Esophagus muscularis mucosa (tissue), 4 donors: ENCODE measurements at regions not wholly inside any gene's neighbourhood (a gene's known extent, or its start where the extent isn't known, plus 50 kb on each side); places are given as distances from the start of the nearest gene placed in this dataset.

Experiments used
- CTCF ChIP-seq, 3 experiments: fragments of 200-600 bp in 2 of 3; fragments of 450-650 bp in 1 of 3; sonication (generic) in 2 of 3; IDR thresholded peaks; one replicate each; pipeline ENCODE4 v1.5.1; 2017 to 2019; ENCODE audit warnings: antibody characterized with exemption in 3 of 3, mild to moderate bottlenecking in 2 of 3, moderate library complexity in 1 of 3
- EP300 ChIP-seq: sonication (generic); formaldehyde crosslinking; IDR thresholded peaks from one replicate; pipeline ENCODE4 v1.6.1; 2017; ENCODE audit warnings: antibody characterized with exemption
- POLR2A ChIP-seq: fragments of 450-650 bp; IDR thresholded peaks from one replicate; pipeline ENCODE4 v1.6.1; 2017; ENCODE audit warnings: antibody characterized with exemption, moderate library complexity, mild to moderate bottlenecking, low read depth

- TF ChIP-seq CTCF (IDR thresholded peaks at IDR 0.05) (no peak), POLR2A (no peak), EP300 (no peak)
Measured at GRCh38 chr15:80315289-80315987, 63.4 kb upstream of the CTXND1 start.
